WTC11 (cell line): ENCODE measurements at regions not wholly inside any gene's neighbourhood (a gene's known extent, or its start where the extent isn't known, plus 50 kb on each side); places are given as distances from the start of the nearest gene placed in this dataset.

Source experiments
- ATAC-seq: fragments of 200-7000 bp; cut with Tn5 transposase; 2 replicates; pipeline ENCODE4 v1.10.0; 2021; ENCODE audit warnings: mild to moderate bottlenecking, moderate library complexity
- CTCF ChIA-PET: fragments of 300-600 bp; sonication (Branson Sonifier 250); formaldehyde crosslinking; loops from one replicate; lab custom pipeline; 2021; ENCODE audit warnings: antibody characterized with exemption; lab: Charles Lee
- POLR2A ChIA-PET: fragments of 350-600 bp; sonication (Branson Sonifier 250); formaldehyde crosslinking; loops from one replicate; lab custom pipeline; 2021; ENCODE audit warnings: antibody characterized with exemption; lab: Charles Lee
- DNase-seq: peaks from one replicate; pipeline ENCODE4 v3.0.0; 2021; ENCODE audit warnings: low spot score
- H3K27ac Mint-ChIP-seq: 2 replicates; pipeline ENCODE4 v1.8.0; 2021; ENCODE audit warnings: mixed read lengths
- H3K27me3 Mint-ChIP-seq: 2 replicates; pipeline ENCODE4 v1.8.0; 2021; ENCODE audit warnings: low read depth, mild to moderate bottlenecking, moderate library complexity, mixed read lengths
- H3K36me3 Mint-ChIP-seq: 2 replicates; pipeline ENCODE4 v1.8.0; 2021; ENCODE audit warnings: mixed read lengths
- H3K4me1 Mint-ChIP-seq: 2 replicates; pipeline ENCODE4 v1.8.0; 2022; ENCODE audit warnings: mixed read lengths
- H3K4me3 Mint-ChIP-seq: 2 replicates; pipeline ENCODE4 v1.8.0; 2021; ENCODE audit warnings: mild to moderate bottlenecking, moderate library complexity, mixed read lengths
- H3K9me3 Mint-ChIP-seq: 2 replicates; pipeline ENCODE4 v1.8.0; 2021; ENCODE audit warnings: mixed read lengths
- CREM ChIP-seq: sonication (generic); formaldehyde crosslinking; IDR thresholded peaks from 2 replicates; pipeline ENCODE4 v1.8.1; 2022; ENCODE audit warnings: mild to moderate bottlenecking, missing genetic modification reagents, moderate library complexity
- E2F5 ChIP-seq: sonication (generic); formaldehyde crosslinking; IDR thresholded peaks from 2 replicates; pipeline ENCODE4 v1.8.1; 2022; ENCODE audit warnings: mild to moderate bottlenecking, moderate library complexity, missing genetic modification reagents
- ESRRA ChIP-seq: sonication (generic); formaldehyde crosslinking; IDR thresholded peaks from 2 replicates; pipeline ENCODE4 v1.8.1; 2022; ENCODE audit warnings: mild to moderate bottlenecking, missing genetic modification reagents, borderline replicate concordance
- FOXJ3 ChIP-seq: sonication (generic); formaldehyde crosslinking; IDR thresholded peaks from 2 replicates; pipeline ENCODE4 v1.9.0; 2021; ENCODE audit warnings: missing genetic modification reagents, mild to moderate bottlenecking, borderline replicate concordance
- FOXP1 ChIP-seq: sonication (generic); formaldehyde crosslinking; IDR thresholded peaks from 2 replicates; pipeline ENCODE4 v1.8.0; 2022; ENCODE audit warnings: missing genetic modification reagents, mild to moderate bottlenecking, moderate library complexity, borderline replicate concordance
- GABPB1 ChIP-seq: sonication (generic); formaldehyde crosslinking; IDR thresholded peaks from 2 replicates; pipeline ENCODE4 v1.8.1; 2023; ENCODE audit warnings: mild to moderate bottlenecking, missing genetic modification reagents
- MXD4 ChIP-seq: fragments of 250-450 bp; sonication (Bioruptor Pico); IDR thresholded peaks from 2 replicates; pipeline ENCODE4 v1.8.0; 2021; ENCODE audit warnings: mild to moderate bottlenecking, moderate library complexity, borderline replicate concordance
- NFATC4 ChIP-seq: fragments of 250-450 bp; sonication (Bioruptor Pico); IDR thresholded peaks from 2 replicates; pipeline ENCODE4 v1.9.0; 2021; ENCODE audit warnings: mild to moderate bottlenecking
- NR3C1 ChIP-seq: sonication (generic); formaldehyde crosslinking; conservative IDR thresholded peaks from 2 replicates; pipeline ENCODE4 v1.8.1; 2023; ENCODE audit warnings: low read depth, mild to moderate bottlenecking, missing genetic modification reagents
- PRDM15 ChIP-seq: sonication (generic); formaldehyde crosslinking; IDR thresholded peaks from 2 replicates; pipeline ENCODE4 v1.8.0; 2022; ENCODE audit warnings: missing genetic modification reagents
- PREB ChIP-seq: sonication (generic); formaldehyde crosslinking; IDR thresholded peaks from 2 replicates; pipeline ENCODE4 v1.8.1; 2022; ENCODE audit warnings: mild to moderate bottlenecking, missing genetic modification reagents, moderate library complexity, borderline replicate concordance
- PRRX2 ChIP-seq: fragments of 250-450 bp; sonication (Bioruptor Pico); IDR thresholded peaks from 2 replicates; pipeline ENCODE4 v1.8.0; 2021; ENCODE audit warnings: mild to moderate bottlenecking
- RELA ChIP-seq: sonication (generic); formaldehyde crosslinking; IDR thresholded peaks from 2 replicates; pipeline ENCODE4 v1.8.1; 2022; ENCODE audit warnings: missing genetic modification reagents, mild to moderate bottlenecking, borderline replicate concordance
- SMAD3 ChIP-seq: sonication (generic); formaldehyde crosslinking; IDR thresholded peaks from 2 replicates; pipeline ENCODE4 v1.8.0; 2022; ENCODE audit warnings: missing genetic modification reagents, mild to moderate bottlenecking, borderline replicate concordance
- TCF7 ChIP-seq: sonication (generic); formaldehyde crosslinking; IDR thresholded peaks from 2 replicates; pipeline ENCODE4 v1.8.0; 2022; ENCODE audit warnings: mild to moderate bottlenecking, low read depth, missing genetic modification reagents, moderate library complexity
- TEAD4 ChIP-seq: sonication (generic); formaldehyde crosslinking; IDR thresholded peaks from 2 replicates; pipeline ENCODE4 v1.8.0; 2022; ENCODE audit warnings: mild to moderate bottlenecking, missing genetic modification reagents
- ZBTB43 ChIP-seq: sonication (generic); formaldehyde crosslinking; IDR thresholded peaks from 2 replicates; pipeline ENCODE4 v1.8.1; 2023; ENCODE audit warnings: mild to moderate bottlenecking, missing genetic modification reagents
- ZNF219 ChIP-seq: sonication (generic); formaldehyde crosslinking; IDR thresholded peaks from 2 replicates; pipeline ENCODE4 v1.8.0; 2023; ENCODE audit warnings: missing genetic modification reagents, mild to moderate bottlenecking, borderline replicate concordance
- ZNF263 ChIP-seq: sonication (generic); formaldehyde crosslinking; IDR thresholded peaks from 2 replicates; pipeline ENCODE4 v1.8.1; 2022; ENCODE audit warnings: low read depth, mild to moderate bottlenecking, moderate library complexity, missing genetic modification reagents
- ZNF317 ChIP-seq: sonication (generic); formaldehyde crosslinking; IDR thresholded peaks from 2 replicates; pipeline ENCODE4 v1.8.1; 2023; ENCODE audit warnings: low read depth, mild to moderate bottlenecking, moderate library complexity, missing genetic modification reagents, borderline replicate concordance
- ZNF423 ChIP-seq: fragments of 250-450 bp; sonication (Bioruptor Pico); IDR thresholded peaks from 2 replicates; pipeline ENCODE4 v2.1.2; 2022; ENCODE audit warnings: mild to moderate bottlenecking, moderate library complexity
- ZNF512 ChIP-seq: sonication (generic); formaldehyde crosslinking; IDR thresholded peaks from 2 replicates; pipeline ENCODE4 v1.8.1; 2022; ENCODE audit warnings: missing genetic modification reagents, borderline replicate concordance
- ZNF671 ChIP-seq: fragments of 250-450 bp; sonication (Bioruptor Pico); IDR thresholded peaks from 2 replicates; pipeline ENCODE4 v1.8.0; 2021; ENCODE audit warnings: mild to moderate bottlenecking
- ZSCAN18 ChIP-seq: fragments of 250-450 bp; sonication (Bioruptor Pico); IDR thresholded peaks from 2 replicates; pipeline ENCODE4 v2.1.2; 2022; ENCODE audit warnings: mild to moderate bottlenecking, moderate library complexity

GRCh38 chr16:86229866-86230656, 280.3 kb upstream of the FOXF1 start:
- H3K27ac Mint-ChIP-seq, result no peak overlapping the region
- TF ChIP-seq PRRX2 (CRISPR knock-in tag) (no peak), ZNF263 (no peak), FOXJ3 (CRISPR knock-in tag) (no peak), ZNF317 (CRISPR knock-in tag) (no peak), FOXP1 (CRISPR knock-in tag) (no peak), RELA (no peak), ZNF512 (no peak), GABPB1 (CRISPR knock-in tag) (no peak), ZNF423 (CRISPR knock-in tag) (no peak), PRDM15 (CRISPR knock-in tag) (no peak), TCF7 (CRISPR knock-in tag) (no peak), MXD4 (CRISPR knock-in tag) (no peak), NFATC4 (no peak), TEAD4 (CRISPR knock-in tag) (no peak), ZNF219 (no peak), ZNF671 (CRISPR knock-in tag) (no peak), PREB (CRISPR knock-in tag) (no peak), ESRRA (CRISPR knock-in tag) (no peak), NR3C1 (no peak)
- TF ChIP-seq, all 79 proteins: peak for 0
- ChIA-PET POLR2A (no interaction called here), CTCF (no interaction called here)
- DNase-seq (no peak), ATAC-seq (no peak)
- peaks cover 3% of the 10 kb centered on the region; the same call in 1 of the 2 replicates for H3K27me3 Mint-ChIP-seq
- peaks cover 6% of the 10 kb centered on the region for H3K36me3 Mint-ChIP-seq
- no peak overlapping the region for H3K4me3 Mint-ChIP-seq
- H3K4me1 Mint-ChIP-seq, result 0 out of 2 replicates have a peak, but pooled peaks cover 8% of the 10 kb centered on the region
- peaks cover 15% of the 10 kb centered on the region for H3K9me3 Mint-ChIP-seq

- CTCF ChIA-PET, result interaction anchor here (1.8 kb wide), 1 partner anchor 21 kb away, joined by 5 read pairs; no protein-coding TSS in a partner anchor
- Mint-ChIP-seq H3K4me1 (0 out of 2 replicates have a peak, but pooled peaks cover 8% of the 10 kb centered on the region), H3K27ac (no peak overlapping the region)
Measured at GRCh38 chr16:86231321-86231995, 278.9 kb upstream of the FOXF1 start.

More at GRCh38 chr16:86231321-86231995, 278.9 kb upstream of the FOXF1 start:
- peaks cover 6% of the 10 kb centered on the region for H3K36me3 Mint-ChIP-seq
- POLR2A ChIA-PET, result no interaction called here
- no peak for ATAC-seq
- H3K4me3 Mint-ChIP-seq, result no peak overlapping the region
- no peak for DNase-seq
- H3K27me3 Mint-ChIP-seq, result peaks cover 3% of the 10 kb centered on the region; the same call in 1 of the 2 replicates
- peaks cover 15% of the 10 kb centered on the region for H3K9me3 Mint-ChIP-seq
- TF ChIP-seq E2F5 (no peak), ZSCAN18 (CRISPR knock-in tag) (no peak), SMAD3 (CRISPR knock-in tag) (no peak), ZBTB43 (CRISPR knock-in tag) (no peak), CREM (CRISPR knock-in tag) (no peak)
